ENCODE measurements at regions not wholly inside any gene's neighbourhood (a gene's known extent, or its start where the extent isn't known, plus 50 kb on each side); places are given as distances from the start of the nearest gene placed in this dataset.
"Not testable (repeated sequence)": the region's sequence is repeated elsewhere in the genome, so short reads cannot be mapped to it uniquely, and the experiment has no call there.

DNA sequence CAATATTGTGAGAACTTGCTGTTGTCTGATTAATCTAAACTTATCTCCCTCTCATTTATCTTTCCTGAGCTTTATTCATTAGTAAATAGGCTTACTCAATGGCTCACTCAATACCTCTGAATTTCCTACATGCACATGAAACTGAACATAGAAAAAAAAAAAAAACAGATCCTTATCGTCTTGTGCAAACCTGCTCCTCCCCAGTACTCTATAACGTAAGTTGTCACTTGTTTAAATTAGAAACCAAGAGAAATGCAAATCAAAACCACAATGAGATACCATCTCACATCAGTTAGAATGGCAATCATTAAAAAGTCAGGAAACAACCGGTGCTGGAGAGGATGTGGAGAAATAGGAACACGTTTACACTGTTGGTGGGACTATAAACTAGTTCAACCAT lies 96.1 kb downstream of the SLC25A46 start:
- not testable (repeated sequence) for TF ChIP-seq ZFP3 (CRISPR knock-in tag; IDR thresholded peaks at IDR 0.05); CSDC2 (CRISPR knock-in tag; IDR thresholded peaks at IDR 0.05); ARNTL (CRISPR knock-in tag; IDR thresholded peaks at IDR 0.05; ENCODE audit: borderline replicate concordance, low read depth); PPARA (CRISPR knock-in tag; IDR thresholded peaks at IDR 0.05; ENCODE audit: borderline replicate concordance); BACH2 (CRISPR knock-in tag; IDR thresholded peaks at IDR 0.05; ENCODE audit: borderline replicate concordance); RARB (CRISPR knock-in tag; IDR thresholded peaks at IDR 0.05); SNAI2 (CRISPR knock-in tag; IDR thresholded peaks at IDR 0.05); ISL1 (CRISPR knock-in tag; IDR thresholded peaks at IDR 0.05); TOX (CRISPR knock-in tag; IDR thresholded peaks at IDR 0.05; ENCODE audit: borderline replicate concordance); ZNF70 (CRISPR knock-in tag; IDR thresholded peaks at IDR 0.05); ZNF8 (CRISPR knock-in tag; IDR thresholded peaks at IDR 0.05); ZNF565 (CRISPR knock-in tag; conservative IDR thresholded peaks at IDR 0.05; ENCODE audit: low read depth)
- TF ChIP-seq, protein P1, sequence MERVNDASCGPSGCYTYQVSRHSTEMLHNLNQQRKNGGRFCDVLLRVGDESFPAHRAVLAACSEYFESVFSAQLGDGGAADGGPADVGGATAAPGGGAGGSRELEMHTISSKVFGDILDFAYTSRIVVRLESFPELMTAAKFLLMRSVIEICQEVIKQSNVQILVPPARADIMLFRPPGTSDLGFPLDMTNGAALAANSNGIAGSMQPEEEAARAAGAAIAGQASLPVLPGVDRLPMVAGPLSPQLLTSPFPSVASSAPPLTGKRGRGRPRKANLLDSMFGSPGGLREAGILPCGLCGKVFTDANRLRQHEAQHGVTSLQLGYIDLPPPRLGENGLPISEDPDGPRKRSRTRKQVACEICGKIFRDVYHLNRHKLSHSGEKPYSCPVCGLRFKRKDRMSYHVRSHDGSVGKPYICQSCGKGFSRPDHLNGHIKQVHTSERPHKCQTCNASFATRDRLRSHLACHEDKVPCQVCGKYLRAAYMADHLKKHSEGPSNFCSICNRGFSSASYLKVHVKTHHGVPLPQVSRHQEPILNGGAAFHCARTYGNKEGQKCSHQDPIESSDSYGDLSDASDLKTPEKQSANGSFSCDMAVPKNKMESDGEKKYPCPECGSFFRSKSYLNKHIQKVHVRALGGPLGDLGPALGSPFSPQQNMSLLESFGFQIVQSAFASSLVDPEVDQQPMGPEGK (CRISPR knock-in tag; IDR thresholded peaks at IDR 0.05; ENCODE audit: borderline replicate concordance) = not testable (repeated sequence)

Measured in SK-N-SH treated with all-trans-retinoic acid at 6 μM for 48 hours (cell line).